ENCODE measurements at regions not wholly inside any gene's neighbourhood (a gene's known extent, or its start where the extent isn't known, plus 50 kb on each side); places are given as distances from the start of the nearest gene placed in this dataset.

DNA sequence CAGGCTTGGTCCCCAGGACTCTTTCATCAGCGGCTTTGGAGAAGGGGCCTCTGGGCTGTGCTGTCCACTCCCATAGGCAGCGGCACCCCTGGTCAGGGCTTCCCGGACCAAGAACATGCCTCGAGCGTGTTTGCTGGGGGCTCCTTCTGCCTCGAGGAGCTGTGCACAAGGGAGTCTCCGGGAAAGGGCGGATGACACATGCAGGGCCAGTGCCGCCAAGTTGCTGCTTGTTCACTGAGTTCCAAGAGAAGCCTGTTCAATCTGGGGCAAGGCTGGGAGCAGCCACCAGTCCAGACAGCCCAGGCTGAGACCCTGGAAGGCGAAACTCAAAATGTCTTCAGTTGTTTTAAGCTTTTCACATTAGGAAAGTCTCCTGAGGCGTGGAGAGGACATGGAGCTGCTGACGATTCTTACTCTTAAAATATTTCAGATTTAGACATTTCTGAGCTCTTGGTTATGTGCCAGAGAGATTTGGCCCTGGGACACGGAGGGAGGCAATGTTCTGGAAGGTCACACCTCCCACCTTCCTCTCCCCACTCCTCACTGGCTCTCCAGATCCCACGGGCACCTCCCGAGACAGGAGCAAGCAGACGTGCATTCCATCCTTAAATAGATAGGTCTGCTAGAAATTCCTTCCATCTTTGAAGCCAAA, 84.5 kb upstream of the ZNF469 start:
- no peak overlapping the region for H3K27ac ChIP-seq
- ATAC-seq (no peak), DNase-seq (no peak)
- intact Hi-C loops (cut with DNase I; ENCODE audit: low total_unique reads), result loop anchor here (2.0 kb wide), 1 partner anchor 78 kb away; no protein-coding TSS in a partner anchor
- no peak overlapping the region for H3K4me3 ChIP-seq
- no peaks in the 10 kb centered on the region for H3K36me3 ChIP-seq
- in situ Hi-C loops (cut with MboI; ENCODE audit: low sequenced_read_pairs in 4 of 4), result no loop called here
- H3K27me3 ChIP-seq, result peaks cover 17 to 25% (median 25%) of the 10 kb centered on the region in 3 donors
- no peaks in the 10 kb centered on the region for H3K4me1 ChIP-seq
- H3K9me3 ChIP-seq, result no peaks in the 10 kb centered on the region
- TF ChIP-seq, protein P1, sequence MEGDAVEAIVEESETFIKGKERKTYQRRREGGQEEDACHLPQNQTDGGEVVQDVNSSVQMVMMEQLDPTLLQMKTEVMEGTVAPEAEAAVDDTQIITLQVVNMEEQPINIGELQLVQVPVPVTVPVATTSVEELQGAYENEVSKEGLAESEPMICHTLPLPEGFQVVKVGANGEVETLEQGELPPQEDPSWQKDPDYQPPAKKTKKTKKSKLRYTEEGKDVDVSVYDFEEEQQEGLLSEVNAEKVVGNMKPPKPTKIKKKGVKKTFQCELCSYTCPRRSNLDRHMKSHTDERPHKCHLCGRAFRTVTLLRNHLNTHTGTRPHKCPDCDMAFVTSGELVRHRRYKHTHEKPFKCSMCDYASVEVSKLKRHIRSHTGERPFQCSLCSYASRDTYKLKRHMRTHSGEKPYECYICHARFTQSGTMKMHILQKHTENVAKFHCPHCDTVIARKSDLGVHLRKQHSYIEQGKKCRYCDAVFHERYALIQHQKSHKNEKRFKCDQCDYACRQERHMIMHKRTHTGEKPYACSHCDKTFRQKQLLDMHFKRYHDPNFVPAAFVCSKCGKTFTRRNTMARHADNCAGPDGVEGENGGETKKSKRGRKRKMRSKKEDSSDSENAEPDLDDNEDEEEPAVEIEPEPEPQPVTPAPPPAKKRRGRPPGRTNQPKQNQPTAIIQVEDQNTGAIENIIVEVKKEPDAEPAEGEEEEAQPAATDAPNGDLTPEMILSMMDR (IDR thresholded peaks at IDR 0.05 in 4 of 5, conservative IDR thresholded peaks at IDR 0.05 in 1 of 5), result no peak
- TF ChIP-seq POLR2A (IDR thresholded peaks at IDR 0.05), result no peak

DNA sequence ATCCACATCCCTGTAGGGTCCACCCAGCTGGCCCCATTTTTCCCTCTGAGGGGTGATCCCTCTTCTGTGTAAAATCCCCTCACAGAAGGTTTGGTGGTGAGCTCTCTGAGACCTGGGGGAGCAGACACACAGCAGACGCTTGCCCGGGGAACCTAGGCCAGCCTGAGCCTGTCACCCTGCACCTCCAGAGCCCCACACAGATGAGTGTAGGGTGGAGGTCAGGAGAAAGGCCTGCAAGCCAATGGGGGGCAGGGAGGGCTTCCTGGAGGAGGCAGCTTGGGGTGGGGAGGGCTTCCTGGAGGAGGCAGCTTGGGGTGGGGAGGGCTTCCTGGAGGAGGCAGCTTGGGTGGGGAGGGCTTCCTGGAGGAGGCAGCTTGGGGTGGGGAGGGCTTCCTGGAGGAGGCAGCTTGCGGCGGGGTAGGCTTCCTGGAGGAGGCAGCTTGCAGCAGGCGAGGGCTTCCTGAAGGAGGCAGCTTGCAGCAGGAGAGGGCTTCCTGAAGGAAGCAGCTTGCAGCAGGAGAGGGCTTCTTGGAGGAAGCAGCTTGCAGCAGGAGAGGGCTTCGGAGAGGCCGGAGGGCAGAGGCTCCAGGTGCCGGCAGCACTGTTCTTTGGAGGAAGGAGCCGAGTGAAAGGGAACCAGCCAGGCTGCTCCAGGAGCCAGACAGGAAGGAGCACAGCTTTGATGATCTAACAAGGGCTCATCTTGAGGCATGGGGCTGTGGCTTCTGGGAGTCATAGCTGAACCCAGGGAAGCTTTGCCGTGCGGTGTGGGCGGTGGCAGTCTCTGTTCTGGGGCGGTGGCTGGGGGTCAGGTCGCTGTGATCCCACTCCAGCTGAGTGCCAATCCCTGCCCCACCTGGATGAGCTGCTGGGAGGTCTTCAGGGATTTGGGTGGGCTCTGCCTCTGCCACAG, 83.7 kb upstream of the ZNF469 start:
- no peak for ATAC-seq
- intact Hi-C loops (cut with DNase I; ENCODE audit: low total_unique reads), result loop anchor here (2.0 kb wide), 1 partner anchor 78 kb away; no protein-coding TSS in a partner anchor
- no peak for DNase-seq
- Histone ChIP-seq H3K9me3 (no peaks in the 10 kb centered on the region), H3K36me3 (no peaks in the 10 kb centered on the region), H3K27me3 (peaks cover 20 to 30% (median 25%) of the 10 kb centered on the region in 3 donors), H3K27ac (no peak overlapping the region), H3K4me3 (no peak overlapping the region), H3K4me1 (no peaks in the 10 kb centered on the region)
- in situ Hi-C loops (cut with MboI; ENCODE audit: low sequenced_read_pairs in 4 of 4), result no loop called here
- TF ChIP-seq, protein P1 (IDR thresholded peaks at IDR 0.05 in 4 of 5, conservative IDR thresholded peaks at IDR 0.05 in 1 of 5), result no peak

DNA sequence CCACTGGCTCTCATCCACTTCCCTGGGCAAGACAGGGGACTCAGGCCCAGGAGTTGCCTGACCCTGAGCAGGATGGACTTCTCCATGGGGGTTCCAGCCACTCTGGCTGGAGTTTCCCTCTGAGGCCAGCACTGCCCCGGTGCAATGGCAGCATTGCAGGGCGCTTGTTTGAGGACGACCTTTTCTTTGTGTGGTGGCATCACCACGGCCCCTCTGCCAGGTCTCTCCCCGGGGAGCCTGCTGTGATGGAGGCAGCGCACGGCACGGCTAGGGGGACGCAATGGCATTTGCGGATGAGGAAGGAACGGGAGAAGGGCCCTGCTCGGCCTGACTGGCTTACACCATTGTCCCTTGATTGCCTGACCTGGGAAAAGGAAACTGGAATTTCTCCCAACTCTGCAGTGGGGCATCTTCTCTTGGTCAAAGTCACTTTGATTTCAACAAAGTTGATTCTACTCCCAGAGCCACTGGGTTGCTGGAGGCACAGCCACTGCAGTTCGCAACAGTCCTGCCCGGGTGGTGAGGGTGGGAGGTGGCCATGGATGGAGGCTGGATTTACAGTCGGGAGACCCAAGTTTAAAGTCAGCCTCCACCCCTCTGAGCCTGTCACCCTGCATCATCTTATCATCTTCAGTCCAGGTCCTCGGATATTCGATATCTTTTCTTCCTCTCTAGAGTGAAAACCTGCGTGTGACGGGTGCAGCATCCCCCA, 82.9 kb upstream of the ZNF469 start:
- ATAC-seq, result no peak
- no peak for DNase-seq
- TF ChIP-seq, protein P1 (IDR thresholded peaks at IDR 0.05 in 4 of 5, conservative IDR thresholded peaks at IDR 0.05 in 1 of 5), result no peak
- no peak for TF ChIP-seq POLR2A (IDR thresholded peaks at IDR 0.05)
- H3K4me3 ChIP-seq, result no peak overlapping the region
- H3K27me3 ChIP-seq, result peaks cover 24 to 33% (median 25%) of the 10 kb centered on the region in 3 donors
- H3K36me3 ChIP-seq, result no peaks in the 10 kb centered on the region
- H3K4me1 ChIP-seq, result no peaks in the 10 kb centered on the region
- in situ Hi-C loops (cut with MboI; ENCODE audit: low sequenced_read_pairs in 4 of 4) (no loop called here), intact Hi-C loops (cut with DNase I; ENCODE audit: low total_unique reads) (loop anchor here (2.0 kb wide), 1 partner anchor 79 kb away; no protein-coding TSS in a partner anchor)
- no peak overlapping the region for H3K27ac ChIP-seq
- H3K9me3 ChIP-seq, result no peaks in the 10 kb centered on the region

DNA sequence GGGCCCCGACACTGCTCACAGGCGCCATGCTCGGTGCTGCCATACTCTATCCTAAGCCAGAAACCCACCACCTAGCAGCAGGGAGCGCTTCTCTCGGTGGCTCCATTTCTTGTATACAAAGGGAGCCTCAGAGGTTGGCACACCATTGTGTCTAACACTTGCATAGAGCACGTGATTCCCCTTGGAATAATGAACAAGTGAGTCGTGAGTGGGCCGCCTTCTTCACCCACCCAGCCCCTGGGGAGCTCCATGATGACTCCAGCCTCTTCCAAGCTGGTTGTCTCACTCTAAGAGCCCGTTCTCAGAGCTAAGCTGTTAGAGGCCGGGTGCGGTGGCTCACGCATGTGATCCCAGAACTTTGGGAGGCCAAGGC, 82.3 kb upstream of the ZNF469 start:
- intact Hi-C loops (cut with DNase I; ENCODE audit: low total_unique reads), result no loop called here
- H3K4me1 ChIP-seq, result no peaks in the 10 kb centered on the region
- H3K36me3 ChIP-seq, result no peaks in the 10 kb centered on the region
- H3K27ac ChIP-seq, result no peak overlapping the region
- no peak overlapping the region for H3K4me3 ChIP-seq
- peaks cover 24 to 33% (median 25%) of the 10 kb centered on the region in 3 donors for H3K27me3 ChIP-seq
- no peak for TF ChIP-seq POLR2A (IDR thresholded peaks at IDR 0.05)
- TF ChIP-seq, protein P1 (IDR thresholded peaks at IDR 0.05 in 4 of 5, conservative IDR thresholded peaks at IDR 0.05 in 1 of 5), result no peak
- H3K9me3 ChIP-seq, result no peaks in the 10 kb centered on the region
- in situ Hi-C loops (cut with MboI; ENCODE audit: low sequenced_read_pairs in 4 of 4), result no loop called here
- ATAC-seq (no peak), DNase-seq (no peak)

All from gastrocnemius medialis (tissue), 4 donors.